Liver (tissue), 8 donors: ENCODE measurements at regions not wholly inside any gene's neighbourhood (a gene's known extent, or its start where the extent isn't known, plus 50 kb on each side); places are given as distances from the start of the nearest gene placed in this dataset.

ENCODE experiments used
- DNase-seq: peaks from one replicate; pipeline ENCODE4 v3.0.0-alpha.2; 2017; ENCODE audit warnings: low spot score
- H3K27ac ChIP-seq, 2 donors: one replicate each; pipeline ENCODE4 v1.7.0; 2013; ENCODE audit warnings: inconsistent platforms in 2 of 2, low read length in 2 of 2, control low read depth in 1 of 2, low read depth in 1 of 2, mild to moderate bottlenecking in 1 of 2
- H3K27me3 ChIP-seq, 4 donors: one replicate each; pipeline versions ENCODE4 v1.6.1 to v1.7.0; 2013; ENCODE audit warnings: low read length in 3 of 4, inconsistent platforms in 1 of 4, mild to moderate bottlenecking in 1 of 4, moderate library complexity in 1 of 4; ENCODE audit not compliant: control insufficient read depth in 4 of 4, insufficient read depth in 4 of 4
- H3K36me3 ChIP-seq, 4 donors: one replicate each; pipeline versions ENCODE4 v1.6.1 to v1.7.0; 2013; ENCODE audit warnings: low read length in 3 of 4, mild to moderate bottlenecking in 3 of 4, low read depth in 1 of 4, moderate library complexity in 1 of 4; ENCODE audit not compliant: control insufficient read depth in 4 of 4, insufficient read depth in 3 of 4
- H3K4me1 ChIP-seq, 4 donors: one replicate each; pipeline versions ENCODE4 v1.6.1 to v1.7.0; 2013; ENCODE audit warnings: low read length in 3 of 4, mild to moderate bottlenecking in 3 of 4, moderate library complexity in 1 of 4; ENCODE audit not compliant: control insufficient read depth in 4 of 4, insufficient read depth in 4 of 4
- H3K4me3 ChIP-seq, 3 donors: one replicate each; pipeline versions ENCODE4 v1.6.1 to v1.7.0; 2013; ENCODE audit warnings: low read length in 3 of 3, control low read depth in 1 of 3, low read depth in 1 of 3, mild to moderate bottlenecking in 1 of 3
- H3K9ac ChIP-seq, 2 donors: one replicate each; pipeline ENCODE4 v1.7.0; 2013; ENCODE audit warnings: low read length in 2 of 2, mild to moderate bottlenecking in 2 of 2, moderate library complexity in 2 of 2, control low read depth in 1 of 2, low read depth in 1 of 2
- H3K9me3 ChIP-seq, 4 donors: one replicate each; pipeline versions ENCODE4 v1.6.1 to v1.7.0; 2013; ENCODE audit warnings: low read length in 3 of 4; ENCODE audit not compliant: control insufficient read depth in 4 of 4
- CTCF ChIP-seq: fragments of 150-350 bp; IDR thresholded peaks from 2 replicates; pipeline ENCODE4 v1.5.1; 2017; ENCODE audit warnings: improper control_type of control experiment, low read depth, low read length; ENCODE audit not compliant: missing input control
- EGR1 ChIP-seq, 2 donors: IDR thresholded peaks; 2 replicates each; pipeline ENCODE4 v1.6.1; 2016 to 2018; ENCODE audit warnings: antibody characterized with exemption in 2 of 2, low read depth in 2 of 2
- FOXA1 ChIP-seq: IDR thresholded peaks from 2 replicates; pipeline ENCODE4 v1.6.1; 2016; ENCODE audit warnings: antibody characterized with exemption
- FOXA2 ChIP-seq: IDR thresholded peaks from 2 replicates; pipeline ENCODE4 v1.6.1; 2016; ENCODE audit warnings: antibody characterized with exemption
- GABPA ChIP-seq, 2 donors: IDR thresholded peaks in 1 of 2; conservative IDR thresholded peaks in 1 of 2; 2 replicates each; pipeline ENCODE4 v1.6.1; 2016; ENCODE audit warnings: antibody characterized with exemption in 2 of 2, mild to moderate bottlenecking in 1 of 2, moderate library complexity in 1 of 2
- HNF4A ChIP-seq, 2 donors: conservative IDR thresholded peaks; 2 replicates each; pipeline ENCODE4 v1.6.1; 2016; ENCODE audit warnings: antibody characterized with exemption in 2 of 2, mild to moderate bottlenecking in 2 of 2
- HNF4G ChIP-seq: IDR thresholded peaks from 2 replicates; pipeline ENCODE4 v1.6.1; 2016; ENCODE audit warnings: antibody characterized with exemption
- JUND ChIP-seq, 2 donors: IDR thresholded peaks; 2 replicates each; pipeline ENCODE4 v1.6.1; 2016; ENCODE audit warnings: antibody characterized with exemption in 2 of 2
- MAX ChIP-seq: IDR thresholded peaks from 2 replicates; pipeline ENCODE4 v1.6.1; 2016; ENCODE audit warnings: antibody characterized with exemption
- NR2F2 ChIP-seq: IDR thresholded peaks from 2 replicates; pipeline ENCODE4 v1.6.1; 2016; ENCODE audit warnings: antibody characterized with exemption
- REST ChIP-seq: IDR thresholded peaks from 2 replicates; pipeline ENCODE4 v1.6.1; 2016; ENCODE audit warnings: antibody characterized with exemption, mild to moderate bottlenecking
- RXRA ChIP-seq, 2 donors: IDR thresholded peaks; 2 replicates each; pipeline ENCODE4 v1.6.1; 2017 to 2018; ENCODE audit warnings: antibody characterized with exemption in 2 of 2, mild to moderate bottlenecking in 1 of 2
- SP1 ChIP-seq: IDR thresholded peaks from 2 replicates; pipeline ENCODE4 v1.6.1; 2018; ENCODE audit warnings: antibody characterized with exemption, mild to moderate bottlenecking
- TAF1 ChIP-seq: conservative IDR thresholded peaks from 2 replicates; pipeline ENCODE4 v1.6.1; 2016; ENCODE audit warnings: antibody characterized with exemption, mild to moderate bottlenecking
- YY1 ChIP-seq: IDR thresholded peaks from 2 replicates; pipeline ENCODE4 v1.6.1; 2016; ENCODE audit warnings: antibody characterized with exemption, mild to moderate bottlenecking
- ZBTB33 ChIP-seq: IDR thresholded peaks from 2 replicates; pipeline ENCODE4 v1.6.1; 2016; ENCODE audit warnings: antibody characterized with exemption
- WGBS: extraction: QIAGEN DNeasy Blood & Tissue Kit; methylation state at CpG from one replicate; pipeline ENCODE4 v1.1.7; 2013; 5-methylcytosine and 5-hydroxymethylcytosine counted together
- TF ChIP-seq, protein P1 (sequence below): IDR thresholded peaks from 2 replicates; pipeline ENCODE4 v1.6.1; 2016; ENCODE audit warnings: antibody characterized with exemption
- donor health status: healthy.
- donor health status: healthy.
- donor health status: healthy.
- donor health status: healthy.
- donor health status: healthy.

DNA sequence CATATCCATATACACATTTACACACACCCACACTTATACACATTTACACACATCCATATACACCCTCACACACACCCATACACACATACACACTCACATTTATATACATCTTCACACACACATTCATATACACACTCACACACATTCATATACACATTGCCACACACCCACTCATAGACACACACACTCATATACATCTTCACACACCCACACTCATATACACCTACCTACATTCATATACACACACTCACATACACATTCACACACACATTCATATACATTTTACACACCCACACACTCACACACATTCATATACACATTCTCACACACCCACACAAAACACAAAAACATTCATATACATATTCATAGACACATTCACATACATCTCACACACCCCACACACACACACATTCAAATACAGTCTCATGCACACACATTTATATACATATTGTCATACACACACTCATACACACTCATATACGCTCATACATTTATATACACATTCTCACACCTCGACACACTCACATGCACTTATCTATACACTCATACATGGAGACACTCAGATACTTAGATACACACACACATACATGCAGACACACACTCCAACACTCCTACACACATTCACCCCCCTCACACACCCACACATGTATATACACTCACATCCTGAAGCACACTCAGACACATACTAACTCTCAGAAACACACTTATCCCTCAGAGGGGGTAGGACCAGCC is 82.1 kb downstream of the MRPL14 start:
- Histone ChIP-seq H3K36me3 (no peaks in the 10 kb centered on the region), H3K9ac (no peak overlapping the region), H3K27me3 (no peaks in the 10 kb centered on the region), H3K9me3 (no peaks in the 10 kb centered on the region), H3K4me1 (peaks cover 5 to 19% (median 12%) of the 10 kb centered on the region in 4 donors), H3K27ac (no peak overlapping the region), H3K4me3 (no peak overlapping the region)
- TF ChIP-seq REST (no peak), MAX (no peak), HNF4A (conservative IDR thresholded peaks at IDR 0.05) (no peak), JUND (IDR thresholded peaks at IDR 0.05) (no peak), CTCF (no peak), FOXA2 (no peak), TAF1 (no peak), HNF4G (no peak), RXRA (IDR thresholded peaks at IDR 0.05) (no peak), SP1 (no peak), FOXA1 (no peak), NR2F2 (no peak), ZBTB33 (no peak), GABPA (IDR thresholded peaks at IDR 0.05 in 1 of 2, conservative IDR thresholded peaks at IDR 0.05 in 1 of 2) (no peak), EGR1 (IDR thresholded peaks at IDR 0.05; ENCODE audit: low read depth in 2 of 2) (no peak)
- TF ChIP-seq, protein P1, sequence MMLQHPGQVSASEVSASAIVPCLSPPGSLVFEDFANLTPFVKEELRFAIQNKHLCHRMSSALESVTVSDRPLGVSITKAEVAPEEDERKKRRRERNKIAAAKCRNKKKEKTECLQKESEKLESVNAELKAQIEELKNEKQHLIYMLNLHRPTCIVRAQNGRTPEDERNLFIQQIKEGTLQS = no peak
- DNase-seq = no peak
- WGBS = 96% methylated on average over 2 of the region's 2 CpGs

GRCh38 chr6:44044154-44044539 is 83.1 kb downstream of the MRPL14 start:
- H3K4me3 ChIP-seq = no peak overlapping the region
- WGBS = 84% methylated on average over 6 of the region's 6 CpGs
- TF ChIP-seq REST = no peak
- no peak for TF ChIP-seq MAX
- no peak for TF ChIP-seq YY1
- TF ChIP-seq FOXA1 = no peak
- no peak for TF ChIP-seq CTCF
- no peaks in the 10 kb centered on the region for H3K36me3 ChIP-seq
- H3K9ac ChIP-seq = no peak overlapping the region
- H3K27ac ChIP-seq = no peak overlapping the region
- H3K27me3 ChIP-seq = no peaks in the 10 kb centered on the region
- peaks cover 5 to 19% (median 12%) of the 10 kb centered on the region in 4 donors for H3K4me1 ChIP-seq
- no peak for DNase-seq
- no peaks in the 10 kb centered on the region for H3K9me3 ChIP-seq
